Middle frontal gyrus (tissue), 1 donor: ENCODE measurements at regions not wholly inside any gene's neighbourhood (a gene's known extent, or its start where the extent isn't known, plus 50 kb on each side); places are given as distances from the start of the nearest gene placed in this dataset.

Experiments
- DNase-seq: peaks from one replicate; pipeline ENCODE4 v3.0.0-alpha.2; 2015; ENCODE audit warnings: low spot score; ENCODE audit errors: extremely low spot score

DNA sequence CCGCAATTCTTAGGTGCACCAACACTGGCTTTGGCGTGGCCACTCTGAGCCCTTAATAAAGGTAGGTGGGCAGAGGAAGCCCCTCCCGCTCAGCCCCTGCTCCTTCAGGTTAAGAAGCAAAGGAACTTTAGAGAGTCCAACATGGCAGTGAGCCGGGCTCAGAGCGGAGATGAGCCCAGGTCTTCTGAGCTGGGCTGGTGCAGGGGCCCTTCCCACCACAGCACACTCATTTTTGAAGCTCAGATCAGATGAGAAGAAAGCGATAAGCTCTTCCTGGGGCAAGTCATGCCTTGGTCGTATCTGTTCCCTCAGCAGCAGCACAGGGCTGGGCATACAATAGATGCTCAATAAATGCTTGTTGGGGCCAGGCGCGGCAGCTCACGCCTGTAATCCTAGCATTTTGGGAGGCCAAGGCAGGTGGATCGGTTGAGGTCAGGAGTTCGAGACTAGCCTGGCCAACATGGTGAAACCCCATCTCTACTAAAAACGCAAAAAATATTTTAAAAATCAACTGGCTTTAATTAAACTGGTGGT lies 51.1 kb upstream of the TARDBP start:
- no peak for DNase-seq

DNA sequence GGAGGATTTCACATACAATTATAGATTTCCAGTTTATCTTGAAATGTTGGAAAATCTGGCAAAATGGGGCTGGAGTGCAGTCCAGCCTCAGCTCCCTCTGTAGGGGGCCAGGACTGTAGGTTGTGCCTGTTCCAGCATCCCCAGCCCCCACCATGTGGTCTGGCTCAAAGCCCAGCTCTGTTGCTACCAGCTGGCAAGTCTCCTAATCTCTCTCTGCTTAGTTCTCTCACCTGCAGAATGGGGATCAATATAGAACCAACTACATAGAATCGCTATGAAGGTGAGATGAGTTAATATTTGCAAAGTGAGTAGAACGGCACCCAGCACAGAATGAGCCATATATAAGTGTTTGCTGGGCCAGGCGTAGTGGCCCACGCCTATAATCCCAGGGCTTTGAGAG lies 50.0 kb upstream of the TARDBP start:
- DNase-seq: no peak
